Uterus (tissue), 2 donors: ENCODE measurements at regions not wholly inside any gene's neighbourhood (a gene's known extent, or its start where the extent isn't known, plus 50 kb on each side); places are given as distances from the start of the nearest gene placed in this dataset.

Experiments
- CTCF ChIP-seq, 4 experiments: fragments of 200-600 bp in 2 of 4; fragments of 450-650 bp in 2 of 4; sonication (generic) in 2 of 4; IDR thresholded peaks; one replicate each; pipeline ENCODE4 v1.5.1; 2016 to 2019; ENCODE audit warnings: antibody characterized with exemption in 4 of 4, mild to moderate bottlenecking in 2 of 4, moderate library complexity in 1 of 4
- POLR2A ChIP-seq, 2 donors: fragments of 450-650 bp; IDR thresholded peaks; one replicate each; pipeline ENCODE4 v1.6.1; 2016; ENCODE audit warnings: antibody characterized with exemption in 2 of 2, mild to moderate bottlenecking in 1 of 2, moderate library complexity in 1 of 2

GRCh38 chr12:22792138-22792537 is 167.2 kb downstream of the ETNK1 start:
- TF ChIP-seq CTCF (IDR thresholded peaks at IDR 0.05) (no peak), POLR2A (IDR thresholded peaks at IDR 0.05) (no peak)
